H1 (cell line): ENCODE measurements at regions not wholly inside any gene's neighbourhood (a gene's known extent, or its start where the extent isn't known, plus 50 kb on each side); places are given as distances from the start of the nearest gene placed in this dataset.

ENCODE experiments used
- CTCF ChIA-PET: fragments of 300-600 bp; sonication (Branson Sonifier 250); formaldehyde crosslinking; loops from one replicate; lab custom pipeline; 2021; ENCODE audit not compliant: partially characterized antibody; lab: Charles Lee
- POLR2A ChIA-PET: fragments of 300-600 bp; sonication (Branson Sonifier 250); formaldehyde crosslinking; loops from one replicate; lab custom pipeline; 2021; ENCODE audit warnings: inconsistent platforms; ENCODE audit not compliant: partially characterized antibody; lab: Charles Lee
- DNase-seq, 2 experiments: peaks; one replicate each; pipeline versions ENCODE4 v3.0.0 to v3.0.0-alpha.2; 2010 to 2022; ENCODE audit warnings: low spot score in 2 of 2, low read depth in 1 of 2, mixed read lengths in 1 of 2
- FAIRE-seq: peaks from 2 replicates; lab custom pipeline; 2011; peaks lifted over from hg19 to GRCh38; lab: Jason Lieb, UNC
- H2AFZ ChIP-seq: 2 replicates; pipeline ENCODE4 v1.8.1; 2012; ENCODE audit warnings: low read length, inconsistent platforms
- H2AK5ac ChIP-seq: 2 replicates; pipeline ENCODE4 v1.6.1; 2013; ENCODE audit warnings: low read depth, low read length
- H2BK120ac ChIP-seq: replicated peaks from 2 replicates; pipeline ENCODE3; 2013; ENCODE audit warnings: low read depth, low read length, inconsistent platforms
- H2BK12ac ChIP-seq: 2 replicates; pipeline ENCODE4 v1.6.1; 2013; ENCODE audit warnings: low read depth, low read length
- H2BK15ac ChIP-seq: 2 replicates; pipeline ENCODE4 v1.6.1; 2013; ENCODE audit warnings: low read length
- H2BK20ac ChIP-seq: 2 replicates; pipeline ENCODE4 v1.6.1; 2013; ENCODE audit warnings: low read length
- H2BK5ac ChIP-seq: 2 replicates; pipeline ENCODE4 v1.6.1; 2013; ENCODE audit warnings: low read depth, low read length
- H3K14ac ChIP-seq: 2 replicates; pipeline ENCODE4 v1.6.1; 2013; ENCODE audit warnings: inconsistent platforms; ENCODE audit not compliant: insufficient read length
- H3K18ac ChIP-seq: 2 replicates; pipeline ENCODE4 v1.6.1; 2013; ENCODE audit warnings: low read length; ENCODE audit errors: extremely low read depth
- H3K23ac ChIP-seq: 2 replicates; pipeline ENCODE4 v1.6.1; 2013; ENCODE audit warnings: inconsistent platforms; ENCODE audit not compliant: insufficient read length
- H3K23me2 ChIP-seq: 2 replicates; pipeline ENCODE4 v1.6.1; 2013; ENCODE audit warnings: low read depth, low read length
- H3K27ac ChIP-seq: 2 replicates; pipeline ENCODE4 v1.6.1; 2011; ENCODE audit warnings: low read depth, low read length, inconsistent platforms
- H3K27me3 ChIP-seq, 4 experiments: replicated peaks in 1 of 4; 1 replicate in 1 of 4; 2 replicates in 3 of 4; pipeline versions ENCODE4 v1.6.1 to v1.8.1; 2011 to 2013; ENCODE audit warnings: low read length in 3 of 4, mild to moderate bottlenecking in 3 of 4, inconsistent platforms in 2 of 4, mixed read lengths in 2 of 4, moderate library complexity in 1 of 4; ENCODE audit not compliant: control insufficient read depth in 3 of 4, insufficient read depth in 3 of 4; ENCODE audit errors: extremely low read depth in 1 of 4
- H3K36me3 ChIP-seq, 4 experiments: 2 replicates each; pipeline versions ENCODE4 v1.6.1 to v1.8.1; 2011 to 2013; ENCODE audit warnings: mild to moderate bottlenecking in 4 of 4, low read length in 3 of 4, moderate library complexity in 2 of 4, control low read depth in 1 of 4, inconsistent platforms in 1 of 4; ENCODE audit not compliant: insufficient read depth in 4 of 4, control insufficient read depth in 2 of 4
- H3K4ac ChIP-seq: replicated peaks from 2 replicates; pipeline ENCODE3; 2013; ENCODE audit warnings: low read length, low read depth, mixed read lengths, inconsistent platforms; ENCODE audit not compliant: insufficient read length
- H3K4me1 ChIP-seq, 4 experiments: replicated peaks in 1 of 4; 1 replicate in 1 of 4; 2 replicates in 3 of 4; pipeline versions ENCODE4 v1.6.1 to v1.8.1; 2011 to 2013; ENCODE audit warnings: low read length in 3 of 4, inconsistent platforms in 2 of 4, mixed read lengths in 1 of 4; ENCODE audit not compliant: insufficient read depth in 4 of 4, control insufficient read depth in 3 of 4
- H3K4me2 ChIP-seq, 2 experiments: 2 replicates each; pipeline versions ENCODE4 v1.6.1 to v1.8.1; 2011 to 2013; ENCODE audit warnings: low read depth in 2 of 2, low read length in 2 of 2, control low read depth in 1 of 2, inconsistent platforms in 1 of 2, mild to moderate bottlenecking in 1 of 2; ENCODE audit not compliant: insufficient read depth in 1 of 2
- H3K4me3 ChIP-seq, 4 experiments: fragments of 200-600, 300-600 bp in 1 of 4; sonication (generic), shearing (Covaris generic), sonication (Bioruptor Twin) in 1 of 4; 2 replicates each; pipeline versions ENCODE4 v1.5.1 to v1.8.1; 2011 to 2016; ENCODE audit warnings: low read length in 4 of 4, low read depth in 3 of 4, control low read depth in 2 of 4, inconsistent platforms in 2 of 4, mild to moderate bottlenecking in 2 of 4, mixed read lengths in 1 of 4, moderate library complexity in 1 of 4; ENCODE audit not compliant: insufficient read depth in 2 of 4; ENCODE audit errors: extremely low read depth in 1 of 4
- H3K56ac ChIP-seq: replicated peaks from 2 replicates; pipeline ENCODE3; 2013; ENCODE audit warnings: low read depth, mild to moderate bottlenecking, mixed read lengths, low read length, inconsistent platforms; ENCODE audit not compliant: insufficient read length
- H3K79me1 ChIP-seq: 2 replicates; pipeline ENCODE4 v1.6.1; 2013; ENCODE audit warnings: low read depth, low read length, control low read depth
- H3K79me2 ChIP-seq, 2 experiments: 2 replicates each; pipeline versions ENCODE4 v1.6.1 to v1.8.1; 2012 to 2013; ENCODE audit warnings: low read length in 2 of 2, mild to moderate bottlenecking in 2 of 2, inconsistent platforms in 1 of 2; ENCODE audit not compliant: insufficient read depth in 2 of 2, control insufficient read depth in 1 of 2
- H3K9ac ChIP-seq, 4 experiments: replicated peaks in 1 of 4; 1 replicate in 1 of 4; 2 replicates in 3 of 4; pipeline versions ENCODE4 v1.6.1 to v1.8.1; 2011 to 2013; ENCODE audit warnings: low read depth in 3 of 4, low read length in 3 of 4, control low read depth in 2 of 4, mild to moderate bottlenecking in 2 of 4, moderate library complexity in 2 of 4, inconsistent platforms in 1 of 4; ENCODE audit errors: extremely low read depth in 1 of 4
- H3K9me3 ChIP-seq, 2 experiments: 2 replicates each; pipeline versions ENCODE4 v1.6.1 to v1.8.1; 2012 to 2013; ENCODE audit warnings: mild to moderate bottlenecking in 2 of 2, moderate library complexity in 2 of 2, control low read depth in 1 of 2, inconsistent platforms in 1 of 2, low read depth in 1 of 2, low read length in 1 of 2, mixed read lengths in 1 of 2; ENCODE audit not compliant: insufficient read depth in 2 of 2
- H4K20me1 ChIP-seq, 2 experiments: replicated peaks in 1 of 2; 2 replicates each; pipeline versions ENCODE3 to v1.8.1; 2011 to 2013; ENCODE audit warnings: inconsistent platforms in 2 of 2, low read length in 2 of 2, mild to moderate bottlenecking in 1 of 2; ENCODE audit not compliant: insufficient read depth in 2 of 2, control insufficient read depth in 1 of 2
- H4K5ac ChIP-seq: 2 replicates; pipeline ENCODE4 v1.6.1; 2013; ENCODE audit warnings: low read length, low read depth, mixed read lengths, inconsistent platforms; ENCODE audit not compliant: insufficient read length
- H4K8ac ChIP-seq: 2 replicates; pipeline ENCODE4 v1.8.0; 2013; ENCODE audit warnings: mild to moderate bottlenecking, moderate library complexity, low read length, inconsistent platforms; ENCODE audit not compliant: insufficient read depth; ENCODE audit errors: extremely low read depth
- H4K91ac ChIP-seq: replicated peaks from 2 replicates; pipeline ENCODE3; 2013; ENCODE audit warnings: low read length, mixed read lengths, inconsistent platforms; ENCODE audit not compliant: insufficient read length
- CBX8 ChIP-seq: fragments of 300-800, 300-1000 bp; sonication (generic); IDR thresholded peaks from 2 replicates; pipeline ENCODE4 v1.7.1; 2016; ENCODE audit warnings: low read depth, low read length, borderline replicate concordance
- CHD2 ChIP-seq: IDR thresholded peaks from 2 replicates; pipeline ENCODE4 v1.6.1; 2012; ENCODE audit warnings: low read length, improper control_type of control experiment
- CREB1 ChIP-seq: IDR thresholded peaks from 2 replicates; pipeline ENCODE4 v1.6.1; 2012; ENCODE audit warnings: inconsistent platforms
- CTCF ChIP-seq, 3 experiments: IDR thresholded peaks; 1 replicate in 2 of 3; 2 replicates in 1 of 3; pipeline versions ENCODE4 v1.5.1 to v1.6.1; 2011; ENCODE audit warnings: low read length in 3 of 3, mild to moderate bottlenecking in 3 of 3, inconsistent platforms in 2 of 3, low read depth in 1 of 3, moderate library complexity in 1 of 3; ENCODE audit not compliant: insufficient read depth in 1 of 3; ENCODE audit errors: control extremely low read depth in 1 of 3
- EP300 ChIP-seq, 2 experiments: IDR thresholded peaks; 1 replicate in 1 of 2; 2 replicates in 1 of 2; pipeline ENCODE4 v1.6.1; 2011 to 2012; ENCODE audit warnings: low read depth in 2 of 2, low read length in 2 of 2, mild to moderate bottlenecking in 2 of 2, borderline replicate concordance in 1 of 2, inconsistent platforms in 1 of 2, moderate library complexity in 1 of 2
- KDM1A ChIP-seq: fragments of 200-600, 300-600 bp; sonication (generic); IDR thresholded peaks from 2 replicates; pipeline ENCODE4 v1.7.1; 2016; ENCODE audit warnings: mild to moderate bottlenecking, low read length, borderline replicate concordance
- POLR2AphosphoS5 ChIP-seq: IDR thresholded peaks from 2 replicates; pipeline ENCODE4 v1.6.1; 2011; ENCODE audit warnings: low read depth, low read length
- RAD21 ChIP-seq, 2 experiments: IDR thresholded peaks in 1 of 2; conservative IDR thresholded peaks in 1 of 2; 2 replicates each; pipeline ENCODE4 v1.6.1; 2011; ENCODE audit warnings: low read depth in 2 of 2, low read length in 2 of 2, improper control_type of control experiment in 1 of 2, inconsistent platforms in 1 of 2, mild to moderate bottlenecking in 1 of 2, moderate library complexity in 1 of 2
- RFX5 ChIP-seq: IDR thresholded peaks from 2 replicates; pipeline ENCODE4 v1.6.1; 2011; ENCODE audit warnings: low read depth, low read length, improper control_type of control experiment, borderline replicate concordance
- SRF ChIP-seq: IDR thresholded peaks from 2 replicates; pipeline ENCODE4 v1.6.1; 2011; ENCODE audit warnings: mild to moderate bottlenecking, low read depth, low read length, moderate library complexity
- SUZ12 ChIP-seq: fragments of 200-600 bp; sonication (generic); IDR thresholded peaks from 2 replicates; pipeline ENCODE4 v1.6.1; 2012; ENCODE audit warnings: mild to moderate bottlenecking, inconsistent platforms, low read length, moderate library complexity, mixed read lengths
- WGBS, 2 experiments: shearing (Covaris generic) in 1 of 2; methylation state at CpG; one replicate each; pipeline versions ENCODE4 v1.1.6 to v1.1.7; 2013 to 2015; ENCODE audit warnings: low lambda C conversion rate in 2 of 2, mixed read lengths in 2 of 2, inconsistent platforms in 1 of 2, low coverage in 1 of 2, missing lambda C conversion rate in 1 of 2; ENCODE audit not compliant: insufficient replicate concordance in 2 of 2, insufficient coverage in 1 of 2, insufficient read length in 1 of 2; ENCODE audit errors: extremely low coverage in 1 of 2, missing lambda C conversion rate in 1 of 2; 5-methylcytosine and 5-hydroxymethylcytosine counted together

- Histone ChIP-seq H3K36me3 (no peaks in the 10 kb centered on the region), H3K14ac (no peak overlapping the region), H3K4me1 (no peaks in the 10 kb centered on the region), H4K91ac (no peak overlapping the region), H3K9me3 (no peaks in the 10 kb centered on the region), H3K4me2 (no peak overlapping the region), H2AFZ (no peak overlapping the region), H3K9ac (no peak overlapping the region), H3K4ac (no peak overlapping the region), H2AK5ac (no peak overlapping the region), H4K5ac (no peak overlapping the region), H2BK120ac (no peak overlapping the region), H3K23ac (no peak overlapping the region), H3K79me2 (no peaks in the 10 kb centered on the region), H2BK5ac (no peak overlapping the region), H3K79me1 (no peaks in the 10 kb centered on the region), H2BK12ac (no peak overlapping the region), H4K8ac (no peak overlapping the region), H3K56ac (no peak overlapping the region), H4K20me1 (no peaks in the 10 kb centered on the region), H3K27me3 (no peaks in the 10 kb centered on the region), H3K23me2 (no peaks in the 10 kb centered on the region; the same call in 1 of the 2 replicates), H3K27ac (no peak overlapping the region), H3K4me3 (no peak overlapping the region)
- WGBS, 2 experiments: 89% methylated on average over 3 of the region's 3 CpGs; no CpG with 5 or more reads in 1 of the 2 experiments
- ChIA-PET POLR2A (no interaction called here), CTCF (interaction anchor here (0.6 to 7.7 kb wide), 18 partner anchors 13 to 616 kb away, joined by 3 to 55 read pairs (median 4); no protein-coding TSS in a partner anchor)
- no peak for FAIRE-seq
- no peak for DNase-seq
- TF ChIP-seq POLR2AphosphoS5 (no peak), CBX8 (no peak), KDM1A (no peak), CHD2 (no peak), RFX5 (no peak), RAD21 (IDR thresholded peaks at IDR 0.05 in 1 of 2, conservative IDR thresholded peaks at IDR 0.05 in 1 of 2; ENCODE audit: low read depth in 2 of 2, low read length in 2 of 2) (peak; percentile 46 to 48), SUZ12 (no peak), EP300 (IDR thresholded peaks at IDR 0.05; ENCODE audit: borderline replicate concordance in 1 of 2, low read depth in 2 of 2, low read length in 2 of 2) (no peak), CTCF (IDR thresholded peaks at IDR 0.05; ENCODE audit: control extremely low read depth in 1 of 3, insufficient read depth in 1 of 3, low read depth in 1 of 3, low read length in 3 of 3) (peak in 2 of 3 experiments; percentile 11 to 24; a peak in 2 of 4 replicates), CREB1 (no peak), SRF (0 out of 2 replicates have a peak, but pooled peaks have one; percentile 6)
- TF ChIP-seq, all 59 proteins: peak for 3
- Histone ChIP-seq H3K18ac (no peak overlapping the region), H2BK20ac (no peak overlapping the region), H2BK15ac (no peak overlapping the region)
These were observed 87.0 kb upstream of the GLIS3 start for GRCh38 chr9:4386819-4387218.
